OCI-LY7 (cell line): ENCODE measurements at regions not wholly inside any gene's neighbourhood (a gene's known extent, or its start where the extent isn't known, plus 50 kb on each side); places are given as distances from the start of the nearest gene placed in this dataset.

ENCODE experiments used
- EZH2phosphoT487 ChIP-seq: fragments of 200-600 bp; sonication (generic); IDR thresholded peaks from 2 replicates; pipeline ENCODE4 v1.6.1; 2018; ENCODE audit warnings: low read depth, borderline replicate concordance, mild to moderate bottlenecking, mixed run types, antibody characterized with exemption, low read length, moderate library complexity, mixed read lengths
- TF ChIP-seq, protein P1 (sequence below): fragments of 200-600 bp; sonication (generic); conservative IDR thresholded peaks from 2 replicates; pipeline ENCODE4 v1.5.1; 2014; ENCODE audit warnings: mild to moderate bottlenecking, antibody characterized with exemption, low read length, moderate library complexity, mixed read lengths

- TF ChIP-seq, protein P1, sequence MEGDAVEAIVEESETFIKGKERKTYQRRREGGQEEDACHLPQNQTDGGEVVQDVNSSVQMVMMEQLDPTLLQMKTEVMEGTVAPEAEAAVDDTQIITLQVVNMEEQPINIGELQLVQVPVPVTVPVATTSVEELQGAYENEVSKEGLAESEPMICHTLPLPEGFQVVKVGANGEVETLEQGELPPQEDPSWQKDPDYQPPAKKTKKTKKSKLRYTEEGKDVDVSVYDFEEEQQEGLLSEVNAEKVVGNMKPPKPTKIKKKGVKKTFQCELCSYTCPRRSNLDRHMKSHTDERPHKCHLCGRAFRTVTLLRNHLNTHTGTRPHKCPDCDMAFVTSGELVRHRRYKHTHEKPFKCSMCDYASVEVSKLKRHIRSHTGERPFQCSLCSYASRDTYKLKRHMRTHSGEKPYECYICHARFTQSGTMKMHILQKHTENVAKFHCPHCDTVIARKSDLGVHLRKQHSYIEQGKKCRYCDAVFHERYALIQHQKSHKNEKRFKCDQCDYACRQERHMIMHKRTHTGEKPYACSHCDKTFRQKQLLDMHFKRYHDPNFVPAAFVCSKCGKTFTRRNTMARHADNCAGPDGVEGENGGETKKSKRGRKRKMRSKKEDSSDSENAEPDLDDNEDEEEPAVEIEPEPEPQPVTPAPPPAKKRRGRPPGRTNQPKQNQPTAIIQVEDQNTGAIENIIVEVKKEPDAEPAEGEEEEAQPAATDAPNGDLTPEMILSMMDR, result no peak
- TF ChIP-seq EZH2phosphoT487, result no peak
Measured at GRCh38 chr9:68597362-68597997, 56.8 kb upstream of the TMEM252 start.
